Endothelial cell of umbilical vein (primary cell): ENCODE measurements at regions not wholly inside any gene's neighbourhood (a gene's known extent, or its start where the extent isn't known, plus 50 kb on each side); places are given as distances from the start of the nearest gene placed in this dataset.

Source experiments
- BruUV-seq: library from RNA; stranded (reverse); fragments of 400-500 nt; replicated peaks from 2 replicates; lab custom pipeline; 2021; lab: Mats Ljungman, UMichigan
- CTCF ChIA-PET: fragments of 300-600, 350-600 bp; sonication (Branson Sonifier 250); formaldehyde crosslinking; loops from one replicate; lab custom pipeline; 2021; ENCODE audit warnings: antibody characterized with exemption, inconsistent platforms; lab: Charles Lee
- POLR2A ChIA-PET: fragments of 300-600, 350-600 bp; sonication (Branson Sonifier 250); formaldehyde crosslinking; loops from one replicate; lab custom pipeline; 2021; ENCODE audit warnings: antibody characterized with exemption, inconsistent platforms; lab: Charles Lee
- DNase-seq: peaks from one replicate; pipeline ENCODE4 v3.0.0-alpha.2; 2011; ENCODE audit warnings: low read depth, low spot score
- FAIRE-seq: peaks from 2 replicates; lab custom pipeline; 2011; peaks lifted over from hg19 to GRCh38; lab: Jason Lieb, UNC
- H2AFZ ChIP-seq: 2 replicates; pipeline ENCODE4 v1.6.0; 2012; ENCODE audit warnings: low read depth, low read length, control low read depth, inconsistent platforms
- H3K27ac ChIP-seq: 2 replicates; pipeline ENCODE4 v1.5.1; 2011; ENCODE audit warnings: low read depth, mild to moderate bottlenecking, control low read depth, low read length, moderate library complexity; ENCODE audit not compliant: insufficient read depth
- H3K27me3 ChIP-seq, 2 experiments: 2 replicates each; pipeline versions ENCODE4 v1.6.0 to v1.6.1; 2011; ENCODE audit warnings: low read length in 2 of 2, mixed read lengths in 1 of 2; ENCODE audit not compliant: control insufficient read depth in 2 of 2, insufficient read depth in 2 of 2
- H3K36me3 ChIP-seq, 2 experiments: 2 replicates in 1 of 2; 3 replicates in 1 of 2; pipeline ENCODE4 v1.5.1; 2011; ENCODE audit warnings: low read length in 2 of 2, mild to moderate bottlenecking in 1 of 2, moderate library complexity in 1 of 2; ENCODE audit not compliant: control insufficient read depth in 2 of 2, insufficient read depth in 2 of 2; ENCODE audit errors: extremely low read depth in 1 of 2
- H3K4me1 ChIP-seq: 3 replicates; pipeline ENCODE4 v1.5.1; 2011; ENCODE audit warnings: mild to moderate bottlenecking, low read length; ENCODE audit not compliant: control insufficient read depth, insufficient read depth; ENCODE audit errors: extremely low read depth
- H3K4me2 ChIP-seq: 2 replicates; pipeline ENCODE4 v1.6.1; 2011; ENCODE audit warnings: low read length, control low read depth, mixed read lengths; ENCODE audit not compliant: insufficient read depth
- H3K4me3 ChIP-seq, 3 experiments: fragments of 200-600 bp in 1 of 3; sonication (generic), shearing (Covaris generic) in 1 of 3; replicated peaks in 1 of 3; 2 replicates each; pipeline ENCODE4 v1.5.1; 2011 to 2016; ENCODE audit warnings: control low read depth in 3 of 3, low read length in 3 of 3, mild to moderate bottlenecking in 2 of 3, inconsistent platforms in 1 of 3, low read depth in 1 of 3, moderate library complexity in 1 of 3; ENCODE audit not compliant: insufficient read depth in 1 of 3
- H3K79me2 ChIP-seq: 2 replicates; pipeline ENCODE4 v1.6.0; 2012; ENCODE audit warnings: low read length, inconsistent platforms; ENCODE audit not compliant: control insufficient read depth, insufficient read depth
- H3K9ac ChIP-seq: replicated peaks from 2 replicates; pipeline ENCODE3; 2011; ENCODE audit warnings: low read length, control low read depth; ENCODE audit not compliant: insufficient read depth; ENCODE audit errors: extremely low read depth
- H3K9me1 ChIP-seq: replicated peaks from 3 replicates; pipeline ENCODE4 v1.6.0; 2011; ENCODE audit warnings: mild to moderate bottlenecking, low read length; ENCODE audit not compliant: control insufficient read depth, insufficient read depth; ENCODE audit errors: extremely low read depth
- H3K9me3 ChIP-seq: replicated peaks from 2 replicates; pipeline ENCODE4 v1.5.1; 2012; ENCODE audit warnings: low read length, inconsistent platforms; ENCODE audit not compliant: control insufficient read depth, insufficient read depth
- H4K20me1 ChIP-seq: replicated peaks from 2 replicates; pipeline ENCODE3; 2011; ENCODE audit warnings: mild to moderate bottlenecking, low read length; ENCODE audit not compliant: control insufficient read depth, insufficient read depth; ENCODE audit errors: extremely low read depth
- CTCF ChIP-seq, 2 donors: IDR thresholded peaks; 1 replicate in 1 of 2; 2 replicates in 1 of 2; pipeline ENCODE4 v1.5.1; 2011; ENCODE audit warnings: low read length in 2 of 2, mild to moderate bottlenecking in 2 of 2, moderate library complexity in 2 of 2, control low read depth in 1 of 2, inconsistent platforms in 1 of 2, low read depth in 1 of 2; ENCODE audit not compliant: insufficient read depth in 1 of 2; ENCODE audit errors: extremely low read depth in 1 of 2
- EZH2 ChIP-seq: IDR thresholded peaks from 2 replicates; pipeline ENCODE4 v1.6.1; 2012; ENCODE audit warnings: borderline replicate concordance, low read depth, mild to moderate bottlenecking, moderate library complexity, low read length, inconsistent platforms; ENCODE audit not compliant: severe bottlenecking
- FOS ChIP-seq: IDR thresholded peaks from 2 replicates; pipeline ENCODE4 v1.6.1; 2011; ENCODE audit warnings: mild to moderate bottlenecking, low read length, moderate library complexity, borderline replicate concordance; ENCODE audit not compliant: insufficient read depth
- GATA2 ChIP-seq: IDR thresholded peaks from 2 replicates; pipeline ENCODE4 v1.7.0; 2011; ENCODE audit warnings: low read depth, mild to moderate bottlenecking, moderate library complexity, mixed read lengths, low read length; ENCODE audit not compliant: insufficient read length, insufficient read depth
- JUN ChIP-seq: IDR thresholded peaks from 2 replicates; pipeline ENCODE4 v1.6.1; 2011; ENCODE audit warnings: borderline replicate concordance, low read depth; ENCODE audit not compliant: insufficient read length, insufficient read depth
- MAX ChIP-seq: IDR thresholded peaks from 2 replicates; pipeline ENCODE4 v1.6.1; 2011; ENCODE audit not compliant: insufficient read depth, insufficient read length
- MYC ChIP-seq: IDR thresholded peaks from one replicate; pipeline ENCODE4 v1.6.1; 2011; ENCODE audit warnings: mild to moderate bottlenecking, low read depth, low read length
- POLR2A ChIP-seq: IDR thresholded peaks from 2 replicates; pipeline ENCODE4 v1.6.1; 2012; ENCODE audit warnings: low read depth, mild to moderate bottlenecking, control low read depth, low read length
- POLR2AphosphoS5 ChIP-seq: IDR thresholded peaks from 2 replicates; pipeline ENCODE4 v1.6.1; 2012; ENCODE audit warnings: low read depth, mild to moderate bottlenecking, control low read depth, low read length, moderate library complexity; ENCODE audit not compliant: insufficient read depth
- dilution Hi-C: fragments of 300-500 bp; cut with MboI; formaldehyde crosslinking; loops from one replicate; pipeline ENCODE4 v1.15.0; 2019; ENCODE audit warnings: low sequenced_read_pairs; ENCODE audit not compliant: extremely low pct_ligation_motif_present
- intact Hi-C: fragments of 100-400 bp; cut with micrococcal nuclease; formaldehyde crosslinking; loops from one replicate; pipeline ENCODE4 v1.10.0; 2022

- no peaks in the 10 kb centered on the region for H3K27me3 ChIP-seq
- no peaks in the 10 kb centered on the region for H3K36me3 ChIP-seq
- ChIA-PET POLR2A (no interaction called here), CTCF (no interaction called here)
- DNase-seq, result no peak
- no TSS peak for BruUV-seq
- dilution Hi-C loops, result no loop called here
- H3K79me2 ChIP-seq, result no peaks in the 10 kb centered on the region
- TF ChIP-seq CTCF (IDR thresholded peaks at IDR 0.05; ENCODE audit: extremely low read depth in 1 of 2, insufficient read depth in 1 of 2, low read depth in 1 of 2, low read length in 2 of 2) (no peak), MYC (no peak), FOS (no peak), POLR2A (no peak), GATA2 (no peak), JUN (no peak), POLR2AphosphoS5 (no peak), MAX (no peak), EZH2 (no peak)
- intact Hi-C loops, result no loop called here
- FAIRE-seq, result no peak
- no peak overlapping the region for H3K9ac ChIP-seq
- H2AFZ ChIP-seq, result no peak overlapping the region
- H3K4me2 ChIP-seq, result no peak overlapping the region
- H3K4me3 ChIP-seq, result no peak overlapping the region
- H4K20me1 ChIP-seq, result no peaks in the 10 kb centered on the region
- no peaks in the 10 kb centered on the region for H3K4me1 ChIP-seq
- H3K9me1 ChIP-seq, result no peaks in the 10 kb centered on the region
- no peaks in the 10 kb centered on the region for H3K9me3 ChIP-seq
- no peak overlapping the region for H3K27ac ChIP-seq
Measured at GRCh38 chr6:155684416-155685196, 229.0 kb upstream of the NOX3 start.
